SK-N-SH treated with all-trans-retinoic acid at 6 μM for 48 hours (cell line): ENCODE measurements at regions not wholly inside any gene's neighbourhood (a gene's known extent, or its start where the extent isn't known, plus 50 kb on each side); places are given as distances from the start of the nearest gene placed in this dataset.
"Not testable (repeated sequence)": the region's sequence is repeated elsewhere in the genome, so short reads cannot be mapped to it uniquely, and the experiment has no call there.

Experiments used
- ATAC-seq: fragments of 200-7000 bp; cut with Tn5 transposase; 3 replicates; pipeline ENCODE4 v1.9.1; 2020; ENCODE audit warnings: mild to moderate bottlenecking, moderate library complexity
- ARNTL ChIP-seq: fragments of 450-650 bp; formaldehyde crosslinking; IDR thresholded peaks from 2 replicates; pipeline ENCODE4 v1.5.0; 2020; ENCODE audit warnings: low read depth, mild to moderate bottlenecking, moderate library complexity, borderline replicate concordance
- BACH2 ChIP-seq: fragments of 250-450 bp; sonication (Bioruptor Pico); IDR thresholded peaks from 2 replicates; pipeline ENCODE4 v1.9.0; 2021; ENCODE audit warnings: mild to moderate bottlenecking, borderline replicate concordance
- ESRRG ChIP-seq: fragments of 250-450 bp; sonication (Bioruptor Pico); IDR thresholded peaks from 2 replicates; pipeline ENCODE4 v1.6.1; 2021; ENCODE audit warnings: mild to moderate bottlenecking
- ISL1 ChIP-seq: fragments of 250-450 bp; sonication (Bioruptor Pico); IDR thresholded peaks from 2 replicates; pipeline ENCODE4 v2.1.2; 2022; ENCODE audit warnings: mild to moderate bottlenecking, moderate library complexity
- OSR1 ChIP-seq: fragments of 250-450 bp; sonication (Bioruptor Pico); IDR thresholded peaks from 2 replicates; pipeline ENCODE4 v1.8.0; 2022; ENCODE audit warnings: moderate library complexity, mild to moderate bottlenecking, inconsistent platforms
- PATZ1 ChIP-seq: fragments of 250-450 bp; sonication (Bioruptor Pico); IDR thresholded peaks from 2 replicates; pipeline ENCODE4 v1.8.0; 2020; ENCODE audit warnings: mild to moderate bottlenecking, moderate library complexity, borderline replicate concordance
- POU6F1 ChIP-seq: fragments of 250-450 bp; sonication (Bioruptor Pico); IDR thresholded peaks from 2 replicates; pipeline ENCODE4 v1.8.0; 2021; ENCODE audit warnings: low read depth, mild to moderate bottlenecking, moderate library complexity, borderline replicate concordance
- PPARA ChIP-seq: fragments of 250-450 bp; sonication (Bioruptor Pico); IDR thresholded peaks from 2 replicates; pipeline ENCODE4 v1.5.0; 2020; ENCODE audit warnings: mild to moderate bottlenecking, borderline replicate concordance
- RARB ChIP-seq: fragments of 250-450 bp; sonication (Bioruptor Pico); IDR thresholded peaks from 2 replicates; pipeline ENCODE4 v1.8.0; 2021; ENCODE audit warnings: mild to moderate bottlenecking, moderate library complexity
- TCF4 ChIP-seq: fragments of 250-450 bp; sonication (Bioruptor Pico); IDR thresholded peaks from 2 replicates; pipeline ENCODE4 v1.8.0; 2021; ENCODE audit warnings: mild to moderate bottlenecking, moderate library complexity, borderline replicate concordance
- TOX ChIP-seq: fragments of 250-450 bp; sonication (Bioruptor Pico); IDR thresholded peaks from 2 replicates; pipeline ENCODE4 v1.8.0; 2021; ENCODE audit warnings: mild to moderate bottlenecking, moderate library complexity, borderline replicate concordance
- TSHZ2 ChIP-seq: fragments of 250-450 bp; sonication (Bioruptor Pico); IDR thresholded peaks from 2 replicates; pipeline ENCODE4 v1.5.0; 2020; ENCODE audit warnings: mild to moderate bottlenecking, moderate library complexity
- ZFP3 ChIP-seq: fragments of 250-450 bp; sonication (Bioruptor Pico); IDR thresholded peaks from 2 replicates; pipeline ENCODE4 v1.5.0; 2020; ENCODE audit warnings: mild to moderate bottlenecking, moderate library complexity
- ZFP30 ChIP-seq: fragments of 450-650 bp; formaldehyde crosslinking; IDR thresholded peaks from 2 replicates; pipeline ENCODE4 v1.5.0; 2022; ENCODE audit warnings: mild to moderate bottlenecking, moderate library complexity
- ZNF565 ChIP-seq: fragments of 450-650 bp; formaldehyde crosslinking; conservative IDR thresholded peaks from 2 replicates; pipeline ENCODE4 v1.5.0; 2020; ENCODE audit warnings: low read depth, mild to moderate bottlenecking, moderate library complexity
- ZNF70 ChIP-seq: fragments of 450-650 bp; formaldehyde crosslinking; IDR thresholded peaks from 2 replicates; pipeline ENCODE4 v1.5.0; 2020; ENCODE audit warnings: mild to moderate bottlenecking, moderate library complexity
- TF ChIP-seq, protein P1 (sequence below): fragments of 250-450 bp; sonication (Bioruptor Pico); IDR thresholded peaks from 2 replicates; pipeline ENCODE4 v1.5.1; 2021; ENCODE audit warnings: mild to moderate bottlenecking, moderate library complexity

DNA sequence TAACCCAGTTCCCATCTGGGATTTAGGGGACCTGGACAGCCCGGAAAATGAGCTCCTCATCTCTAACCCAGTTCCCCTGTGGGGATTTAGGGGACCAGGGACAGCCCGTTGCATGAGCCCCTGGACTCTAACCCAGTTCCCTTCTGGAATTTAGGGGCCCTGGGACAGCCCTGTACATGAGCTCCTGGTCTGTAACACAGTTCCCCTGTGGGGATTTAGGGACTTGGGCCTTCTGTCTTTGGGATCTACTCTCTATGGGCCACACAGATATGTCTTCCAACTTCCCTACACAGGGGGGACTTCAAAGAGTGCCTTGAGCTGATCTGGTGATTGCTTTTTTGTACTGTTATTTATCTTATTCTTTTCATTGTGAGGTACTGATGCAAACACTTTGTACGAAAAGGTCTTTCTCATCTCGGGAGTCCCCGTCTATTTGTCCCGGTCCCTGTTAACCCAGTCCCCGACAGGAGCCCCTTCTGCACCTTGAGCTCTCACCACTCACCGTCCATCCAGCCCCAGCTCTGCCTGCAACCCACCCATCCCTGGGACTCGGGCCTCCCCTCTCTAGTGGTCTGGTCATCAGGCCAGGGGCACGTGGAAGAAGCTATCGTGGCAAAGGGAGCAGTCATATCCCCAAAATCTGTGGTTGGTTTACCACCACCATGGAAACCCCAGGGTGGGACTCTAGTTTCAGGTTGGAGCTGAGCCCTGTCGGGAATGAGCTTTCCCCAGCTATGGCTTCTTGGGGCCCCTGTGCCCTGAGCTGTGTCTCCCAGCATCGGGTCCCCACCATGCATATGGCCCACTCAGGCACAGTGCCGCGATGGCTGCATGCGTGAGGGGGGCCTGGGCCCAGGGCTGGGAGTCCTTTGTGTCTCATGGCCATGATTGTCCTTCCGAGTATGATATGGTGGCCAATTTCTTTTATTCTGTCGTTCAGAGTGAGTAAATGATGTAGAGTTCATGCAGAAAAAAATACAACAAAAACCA lies 270.4 kb upstream of the PLCXD1 start:
- ATAC-seq, result not testable (repeated sequence)

DNA sequence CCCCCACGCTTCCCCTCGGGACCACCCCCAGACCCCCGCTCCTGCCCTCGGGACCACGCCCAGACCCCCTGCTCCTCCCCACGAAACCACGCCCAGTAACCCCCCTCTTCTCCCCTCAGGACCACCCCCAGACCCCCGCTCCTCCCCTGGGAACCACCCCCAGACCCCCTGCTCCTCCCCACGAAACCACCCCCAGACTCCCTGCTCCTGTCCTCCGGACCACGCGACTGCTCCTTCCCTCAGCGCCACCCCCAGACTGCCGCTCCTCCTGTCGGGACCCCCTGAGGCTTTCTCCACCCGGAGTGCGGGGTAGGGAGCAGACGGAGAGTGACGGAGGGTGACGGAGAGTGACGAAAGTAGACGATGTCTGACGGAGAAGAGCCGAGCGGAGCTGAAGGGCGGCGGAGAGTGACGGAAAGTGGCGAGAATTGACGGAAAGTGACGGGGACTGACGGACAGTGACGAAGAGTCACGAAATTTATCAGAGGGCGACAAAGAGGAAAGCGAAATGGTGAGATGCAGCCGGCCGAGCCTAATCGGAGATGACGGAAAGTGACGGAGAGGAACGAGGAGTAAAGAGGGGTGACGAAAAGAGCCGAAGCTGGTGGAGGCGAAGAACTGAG lies 267.2 kb upstream of the PLCXD1 start:
- ATAC-seq, result peak; percentile 80

- ATAC-seq, result peak; percentile 38
Observed at GRCh38 chrX:14452-14851, 266.7 kb upstream of the PLCXD1 start.

DNA sequence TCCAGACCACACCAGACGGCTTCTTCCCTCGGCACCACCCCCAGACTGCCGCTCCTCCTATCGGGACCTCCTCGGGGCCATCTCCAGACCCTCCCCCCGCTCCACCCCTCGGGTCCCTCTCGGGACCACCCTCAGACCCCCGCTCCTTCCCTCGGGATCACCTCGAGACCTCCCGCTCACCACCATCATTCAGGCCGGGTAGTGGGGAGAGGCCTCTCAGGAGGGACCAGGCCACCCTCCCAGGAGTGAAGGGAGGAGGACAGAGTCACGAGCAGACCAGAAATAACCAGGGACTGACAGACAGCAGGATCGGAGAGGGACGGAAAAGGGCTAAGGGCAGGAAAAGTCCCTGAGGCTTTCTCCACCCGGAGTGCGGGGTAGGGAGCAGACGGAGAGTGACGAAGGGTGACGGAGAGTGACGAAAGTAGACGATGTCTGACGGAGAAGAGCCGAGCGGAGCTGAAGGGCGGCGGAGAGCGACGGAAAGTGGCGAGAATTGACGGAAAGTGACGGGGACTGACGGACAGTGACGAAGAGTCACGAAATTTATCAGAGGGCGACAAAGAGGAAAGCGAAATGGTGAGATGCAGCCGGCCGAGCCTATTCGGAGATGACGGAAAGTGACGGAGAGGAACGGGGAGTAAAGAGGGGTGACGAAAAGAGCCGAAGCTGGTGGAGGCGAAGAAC lies 262.3 kb upstream of the PLCXD1 start:
- peak; percentile 85 for ATAC-seq

DNA sequence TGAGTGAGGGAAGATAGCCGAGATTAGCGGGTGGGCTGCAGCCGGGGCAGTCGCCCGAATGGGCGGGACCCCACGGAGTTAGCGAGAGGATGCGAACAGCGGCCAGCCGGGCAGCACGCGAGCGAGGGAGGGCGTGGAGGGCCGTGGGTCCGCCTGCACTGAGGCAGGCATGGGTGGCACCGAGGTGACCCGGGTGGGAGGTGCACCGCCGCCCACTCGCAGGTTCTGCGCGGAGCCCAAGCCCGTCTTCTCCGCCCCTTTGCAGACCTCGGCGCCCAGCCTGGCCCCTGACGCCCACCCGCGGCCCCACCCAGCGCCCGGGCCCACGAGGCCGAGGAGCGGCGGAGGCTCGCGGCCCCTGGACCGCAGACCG lies 261.7 kb upstream of the PLCXD1 start:
- ATAC-seq, result peak; percentile 28

DNA sequence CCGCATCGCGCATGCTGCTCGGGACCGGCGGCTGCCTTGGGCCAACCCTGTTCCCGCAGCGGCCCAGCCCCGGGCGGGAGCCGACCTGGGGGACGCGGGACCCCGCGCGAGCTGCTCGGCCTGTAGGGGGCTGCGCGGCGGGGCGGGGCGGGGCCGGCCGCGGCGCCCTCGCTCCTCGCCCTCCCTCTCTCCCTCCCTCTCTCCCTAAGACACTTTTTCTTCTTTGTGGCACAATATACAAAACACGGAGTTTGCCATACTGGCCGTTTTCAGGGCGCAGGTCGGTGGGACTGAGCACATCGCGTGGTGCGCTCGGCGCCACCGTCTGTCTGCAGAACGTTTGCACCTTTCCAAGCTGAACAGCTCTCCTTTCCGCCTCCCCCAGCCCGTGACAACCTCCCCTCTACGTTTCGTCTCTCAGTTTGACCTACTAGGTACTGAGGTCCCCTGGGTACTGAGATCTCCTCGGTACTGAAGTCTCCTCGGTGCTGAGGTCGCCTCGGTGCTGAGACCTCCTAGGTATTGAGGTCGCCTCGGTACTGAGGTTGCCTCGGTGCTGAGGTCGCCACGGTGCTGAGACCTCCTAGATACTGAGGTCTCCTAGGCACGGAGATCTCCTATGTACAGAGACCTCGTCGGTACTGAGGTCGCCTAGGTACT lies 261.1 kb upstream of the PLCXD1 start:
- peak; percentile 8; the same call in 2 of the 3 replicates for ATAC-seq
- TF ChIP-seq PPARA (CRISPR knock-in tag), result no peak
- no peak for TF ChIP-seq ZNF565 (CRISPR knock-in tag)
- TF ChIP-seq ZFP3, result no peak
- TF ChIP-seq POU6F1 (CRISPR knock-in tag), result no peak
- TF ChIP-seq ARNTL (CRISPR knock-in tag), result no peak
- TF ChIP-seq RARB, result no peak
- TF ChIP-seq TSHZ2, result no peak
- TF ChIP-seq, protein P1, sequence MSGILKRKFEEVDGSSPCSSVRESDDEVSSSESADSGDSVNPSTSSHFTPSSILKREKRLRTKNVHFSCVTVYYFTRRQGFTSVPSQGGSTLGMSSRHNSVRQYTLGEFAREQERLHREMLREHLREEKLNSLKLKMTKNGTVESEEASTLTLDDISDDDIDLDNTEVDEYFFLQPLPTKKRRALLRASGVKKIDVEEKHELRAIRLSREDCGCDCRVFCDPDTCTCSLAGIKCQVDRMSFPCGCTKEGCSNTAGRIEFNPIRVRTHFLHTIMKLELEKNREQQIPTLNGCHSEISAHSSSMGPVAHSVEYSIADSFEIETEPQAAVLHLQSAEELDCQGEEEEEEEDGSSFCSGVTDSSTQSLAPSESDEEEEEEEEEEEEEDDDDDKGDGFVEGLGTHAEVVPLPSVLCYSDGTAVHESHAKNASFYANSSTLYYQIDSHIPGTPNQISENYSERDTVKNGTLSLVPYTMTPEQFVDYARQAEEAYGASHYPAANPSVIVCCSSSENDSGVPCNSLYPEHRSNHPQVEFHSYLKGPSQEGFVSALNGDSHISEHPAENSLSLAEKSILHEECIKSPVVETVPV (CRISPR knock-in tag), result no peak
- no peak for TF ChIP-seq OSR1 (CRISPR knock-in tag)
- no peak for TF ChIP-seq ISL1 (CRISPR knock-in tag)
- TF ChIP-seq BACH2 (CRISPR knock-in tag), result no peak
- no peak for TF ChIP-seq TOX (CRISPR knock-in tag)
- no peak for TF ChIP-seq ZFP30 (CRISPR knock-in tag)
- no peak for TF ChIP-seq TCF4 (CRISPR knock-in tag)
- TF ChIP-seq ESRRG (CRISPR knock-in tag), result no peak
- TF ChIP-seq PATZ1 (CRISPR knock-in tag), result no peak
- no peak for TF ChIP-seq ZNF70 (CRISPR knock-in tag)

- ATAC-seq, result peak; percentile 31
Observed at GRCh38 chrX:24139-24538, 257.0 kb upstream of the PLCXD1 start.
